GM13977 (cell line): ENCODE measurements at regions not wholly inside any gene's neighbourhood (a gene's known extent, or its start where the extent isn't known, plus 50 kb on each side); places are given as distances from the start of the nearest gene placed in this dataset.

Experiments used
- DNase-seq: peaks from one replicate; pipeline ENCODE4 v3.0.0; 2012; ENCODE audit warnings: low spot score
- in situ Hi-C: fragments of 300-500 bp; cut with MboI; formaldehyde crosslinking; loops from one replicate; pipeline ENCODE4 v1.12.0; 2022; ENCODE audit warnings: low sequenced_read_pairs, low pct_unique_long_range_greater_than_20kb, mixed read lengths, inconsistent platforms; ENCODE audit not compliant: unreplicated experiment
- TF ChIP-seq, protein P1 (sequence below): IDR thresholded peaks from 2 replicates; pipeline ENCODE4 v1.5.1; 2012; ENCODE audit warnings: mild to moderate bottlenecking, control low read depth; ENCODE audit not compliant: insufficient read depth; ENCODE audit errors: extremely low read depth, missing control alignments

DNA sequence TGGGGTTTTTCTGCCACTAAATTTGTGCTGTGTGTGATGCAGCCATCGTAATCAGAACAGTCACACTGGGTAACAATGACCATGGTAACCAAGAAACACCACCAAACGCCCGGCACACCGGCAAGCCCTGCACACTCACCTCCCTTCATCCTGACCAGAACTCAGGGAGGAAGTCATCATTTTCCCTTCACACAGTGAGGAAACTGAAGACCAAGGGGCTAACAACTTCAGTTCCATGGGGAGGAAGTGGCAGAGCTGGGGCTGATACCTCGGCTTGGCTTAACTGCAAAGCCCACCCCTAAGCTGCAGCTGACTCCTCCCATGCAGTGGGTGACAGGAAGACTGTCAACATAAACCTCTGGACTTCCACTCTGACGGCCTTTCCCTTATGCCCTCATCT is 69.3 kb upstream of the BCAR3 start:
- TF ChIP-seq, protein P1, sequence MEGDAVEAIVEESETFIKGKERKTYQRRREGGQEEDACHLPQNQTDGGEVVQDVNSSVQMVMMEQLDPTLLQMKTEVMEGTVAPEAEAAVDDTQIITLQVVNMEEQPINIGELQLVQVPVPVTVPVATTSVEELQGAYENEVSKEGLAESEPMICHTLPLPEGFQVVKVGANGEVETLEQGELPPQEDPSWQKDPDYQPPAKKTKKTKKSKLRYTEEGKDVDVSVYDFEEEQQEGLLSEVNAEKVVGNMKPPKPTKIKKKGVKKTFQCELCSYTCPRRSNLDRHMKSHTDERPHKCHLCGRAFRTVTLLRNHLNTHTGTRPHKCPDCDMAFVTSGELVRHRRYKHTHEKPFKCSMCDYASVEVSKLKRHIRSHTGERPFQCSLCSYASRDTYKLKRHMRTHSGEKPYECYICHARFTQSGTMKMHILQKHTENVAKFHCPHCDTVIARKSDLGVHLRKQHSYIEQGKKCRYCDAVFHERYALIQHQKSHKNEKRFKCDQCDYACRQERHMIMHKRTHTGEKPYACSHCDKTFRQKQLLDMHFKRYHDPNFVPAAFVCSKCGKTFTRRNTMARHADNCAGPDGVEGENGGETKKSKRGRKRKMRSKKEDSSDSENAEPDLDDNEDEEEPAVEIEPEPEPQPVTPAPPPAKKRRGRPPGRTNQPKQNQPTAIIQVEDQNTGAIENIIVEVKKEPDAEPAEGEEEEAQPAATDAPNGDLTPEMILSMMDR = no peak
- in situ Hi-C loops = no loop called here
- peak; percentile 39 for DNase-seq

- in situ Hi-C loops = no loop called here
- DNase-seq = peak; percentile 63
- TF ChIP-seq, protein P1 = peak; percentile 49
Measured at GRCh38 chr1:93749894-93750301, 68.3 kb upstream of the BCAR3 start.

- in situ Hi-C loops = no loop called here
- TF ChIP-seq, protein P1 = no peak
- no peak for DNase-seq
Measured at GRCh38 chr1:93749487-93749886, 67.8 kb upstream of the BCAR3 start.

GRCh38 chr1:93746021-93746812 is 64.6 kb upstream of the BCAR3 start:
- in situ Hi-C loops = no loop called here
- DNase-seq = no peak
- TF ChIP-seq, protein P1 = no peak

DNA sequence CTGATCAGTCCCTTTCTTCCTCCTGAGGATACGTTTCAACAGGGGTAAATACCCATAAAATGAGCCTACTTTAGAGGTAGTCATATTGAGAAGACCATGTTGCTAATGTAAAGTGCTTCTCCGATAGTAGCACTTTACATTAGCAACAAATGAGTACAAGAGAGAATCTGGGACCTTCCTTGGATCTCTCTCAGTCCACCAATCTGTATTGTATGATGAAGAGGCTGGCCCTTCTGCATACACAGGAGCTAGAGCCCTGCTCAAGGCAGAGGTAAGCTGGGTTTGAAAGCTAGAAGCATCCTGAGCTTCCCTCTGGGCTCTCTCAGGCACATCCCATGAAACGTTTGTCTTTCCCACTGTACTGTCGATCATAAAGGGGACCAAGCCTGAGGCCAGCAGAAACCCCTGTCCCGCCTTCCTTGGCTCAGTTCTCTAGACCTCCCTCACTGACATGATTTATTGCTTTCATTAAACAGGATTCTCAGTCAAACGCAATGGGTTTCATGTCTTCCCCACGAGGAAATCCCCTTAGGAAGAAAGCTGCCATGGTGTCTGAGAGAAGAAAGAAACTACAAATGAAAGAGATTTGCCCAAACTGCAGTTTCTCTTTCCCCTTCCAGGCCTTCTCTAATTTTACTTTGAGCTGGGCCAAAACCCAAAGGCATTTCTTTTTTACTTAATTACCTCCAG is 62.8 kb upstream of the BCAR3 start:
- TF ChIP-seq, protein P1 = no peak
- no peak for DNase-seq
- in situ Hi-C loops = no loop called here

DNA sequence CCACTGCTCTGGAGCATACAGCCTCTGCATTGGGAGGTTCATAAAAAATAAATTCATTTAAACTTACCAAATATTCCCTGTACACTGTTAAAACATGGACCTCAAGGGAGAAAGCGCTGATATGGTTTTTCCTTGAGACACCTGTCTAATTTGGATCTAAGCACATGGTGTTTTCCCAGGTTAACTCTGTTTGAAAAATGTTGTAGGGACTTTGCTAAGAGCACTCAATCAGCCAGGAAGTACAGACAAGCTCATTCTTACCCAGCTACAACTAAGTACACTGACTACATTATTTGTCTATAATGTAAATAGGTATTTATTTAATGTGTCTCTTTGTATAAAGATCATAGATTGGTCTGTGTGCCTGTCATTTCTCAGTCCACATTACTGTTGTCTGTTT is 61.8 kb upstream of the BCAR3 start:
- in situ Hi-C loops = no loop called here
- TF ChIP-seq, protein P1 = no peak
- DNase-seq = no peak
